HEK293 (cell line): ENCODE measurements at regions not wholly inside any gene's neighbourhood (a gene's known extent, or its start where the extent isn't known, plus 50 kb on each side); places are given as distances from the start of the nearest gene placed in this dataset.

Experiments
- CTCF ChIA-PET: fragments of 350-600 bp; formaldehyde crosslinking; extraction: SDS; loops from one replicate; lab custom pipeline; 2021; ENCODE audit warnings: antibody characterized with exemption; lab: Yijun Ruan, JAX
- POLR2A ChIA-PET: fragments of 300-600 bp; formaldehyde crosslinking; extraction: SDS; loops from one replicate; lab custom pipeline; 2020; ENCODE audit warnings: antibody characterized with exemption, inconsistent platforms; lab: Yijun Ruan, JAX
- H3K27ac ChIP-seq: fragments of 200-500 bp; sonication (Bioruptor generic); 2 replicates; pipeline ENCODE4 v1.5.1; 2014; ENCODE audit warnings: low read depth, low read length, control low read depth, inconsistent platforms; ENCODE audit errors: extremely low read depth
- H3K36me3 ChIP-seq, 2 experiments: fragments of 200-500 bp in 1 of 2; sonication (Bioruptor generic) in 1 of 2; 1 replicate in 1 of 2; 2 replicates in 1 of 2; pipeline ENCODE4 v1.5.1; 2014 to 2017; ENCODE audit warnings: inconsistent platforms in 2 of 2, low read length in 2 of 2; ENCODE audit not compliant: control insufficient read depth in 2 of 2, insufficient read depth in 1 of 2
- H3K4me1 ChIP-seq: fragments of 200-500 bp; sonication (Bioruptor generic); 2 replicates; pipeline ENCODE4 v1.5.1; 2014; ENCODE audit warnings: mild to moderate bottlenecking, low read length, inconsistent platforms; ENCODE audit not compliant: control insufficient read depth, insufficient read depth
- H3K4me3 ChIP-seq: 2 replicates; pipeline ENCODE4 v1.5.1; 2011; ENCODE audit warnings: low read depth, mild to moderate bottlenecking, control low read depth, low read length, moderate library complexity
- H3K9me3 ChIP-seq: fragments of 200-500 bp; sonication (Bioruptor generic); 2 replicates; pipeline ENCODE4 v1.5.1; 2014; ENCODE audit warnings: low read depth, low read length, inconsistent platforms; ENCODE audit not compliant: control insufficient read depth, insufficient read depth
- EGR2 ChIP-seq: fragments of 450-650 bp; formaldehyde crosslinking; IDR thresholded peaks from 2 replicates; pipeline ENCODE4 v1.5.1; 2016; ENCODE audit warnings: low read depth, missing biosample characterization, missing genetic modification characterization
- GLIS1 ChIP-seq: fragments of 450-650 bp; formaldehyde crosslinking; IDR thresholded peaks from 2 replicates; pipeline ENCODE4 v1.5.1; 2016; ENCODE audit warnings: missing biosample characterization, missing genetic modification characterization
- GLIS2 ChIP-seq: fragments of 450-650 bp; formaldehyde crosslinking; IDR thresholded peaks from 2 replicates; pipeline ENCODE4 v1.5.1; 2016; ENCODE audit warnings: missing biosample characterization, missing genetic modification characterization
- OVOL3 ChIP-seq: fragments of 450-650 bp; formaldehyde crosslinking; IDR thresholded peaks from 2 replicates; pipeline ENCODE4 v1.5.1; 2016; ENCODE audit warnings: missing biosample characterization, missing genetic modification characterization
- TCF7L2 ChIP-seq: IDR thresholded peaks from 2 replicates; pipeline ENCODE4 v1.6.1; 2011; ENCODE audit warnings: low read depth, mild to moderate bottlenecking, inconsistent platforms, low read length, moderate library complexity, borderline replicate concordance
- ZBTB21 ChIP-seq: fragments of 450-650 bp; formaldehyde crosslinking; IDR thresholded peaks from 2 replicates; pipeline ENCODE4 v1.5.1; 2017; ENCODE audit warnings: missing biosample characterization, missing genetic modification characterization
- ZFHX2 ChIP-seq: fragments of 450-650 bp; formaldehyde crosslinking; conservative IDR thresholded peaks from 2 replicates; pipeline ENCODE4 v1.5.1; 2016; ENCODE audit warnings: missing biosample characterization, missing genetic modification characterization
- ZNF114 ChIP-seq: fragments of 450-650 bp; formaldehyde crosslinking; IDR thresholded peaks from 2 replicates; pipeline ENCODE4 v1.5.0; 2017; ENCODE audit warnings: missing biosample characterization, missing genetic modification characterization
- ZNF157 ChIP-seq: fragments of 450-650 bp; formaldehyde crosslinking; IDR thresholded peaks from 2 replicates; pipeline ENCODE4 v1.5.1; 2016; ENCODE audit warnings: missing biosample characterization, missing genetic modification characterization
- ZNF221 ChIP-seq: fragments of 450-650 bp; formaldehyde crosslinking; IDR thresholded peaks from 2 replicates; pipeline ENCODE4 v1.5.1; 2017; ENCODE audit warnings: missing biosample characterization, missing genetic modification characterization, borderline replicate concordance
- ZNF223 ChIP-seq: fragments of 450-650 bp; formaldehyde crosslinking; IDR thresholded peaks from 2 replicates; pipeline ENCODE4 v1.5.1; 2016; ENCODE audit warnings: missing biosample characterization, missing genetic modification characterization
- ZNF239 ChIP-seq: fragments of 450-650 bp; formaldehyde crosslinking; IDR thresholded peaks from 2 replicates; pipeline ENCODE4 v1.5.1; 2016; ENCODE audit warnings: missing biosample characterization, missing genetic modification characterization
- ZNF266 ChIP-seq: fragments of 450-650 bp; formaldehyde crosslinking; IDR thresholded peaks from 2 replicates; pipeline ENCODE4 v1.5.1; 2016; ENCODE audit warnings: missing biosample characterization, missing genetic modification characterization, low read depth
- ZNF398 ChIP-seq: fragments of 450-650 bp; formaldehyde crosslinking; IDR thresholded peaks from 2 replicates; pipeline ENCODE4 v1.5.1; 2017; ENCODE audit warnings: missing biosample characterization, missing genetic modification characterization
- ZNF426 ChIP-seq: fragments of 450-650 bp; formaldehyde crosslinking; IDR thresholded peaks from 2 replicates; pipeline ENCODE4 v1.5.1; 2017; ENCODE audit warnings: missing biosample characterization, missing genetic modification characterization, mild to moderate bottlenecking, inconsistent platforms, moderate library complexity
- ZNF433 ChIP-seq: fragments of 450-650 bp; formaldehyde crosslinking; IDR thresholded peaks from 2 replicates; pipeline ENCODE4 v1.5.1; 2016; ENCODE audit warnings: missing biosample characterization, missing genetic modification characterization, low read depth
- ZNF521 ChIP-seq: fragments of 450-650 bp; formaldehyde crosslinking; IDR thresholded peaks from 2 replicates; pipeline ENCODE4 v1.5.1; 2017; ENCODE audit warnings: missing biosample characterization, mild to moderate bottlenecking, missing genetic modification characterization
- ZNF555 ChIP-seq: fragments of 450-650 bp; formaldehyde crosslinking; conservative IDR thresholded peaks from 2 replicates; pipeline ENCODE4 v1.5.1; 2017; ENCODE audit warnings: missing biosample characterization, mild to moderate bottlenecking, missing genetic modification characterization, inconsistent platforms
- ZNF571 ChIP-seq: fragments of 450-650 bp; formaldehyde crosslinking; IDR thresholded peaks from 2 replicates; pipeline ENCODE4 v1.5.0; 2017; ENCODE audit warnings: missing biosample characterization, missing genetic modification characterization
- ZNF610 ChIP-seq: fragments of 450-650 bp; formaldehyde crosslinking; IDR thresholded peaks from 2 replicates; pipeline ENCODE4 v1.5.1; 2016; ENCODE audit warnings: missing biosample characterization, missing genetic modification characterization, borderline replicate concordance
- ZNF621 ChIP-seq: fragments of 450-650 bp; formaldehyde crosslinking; IDR thresholded peaks from 2 replicates; pipeline ENCODE4 v1.5.1; 2017; ENCODE audit warnings: missing biosample characterization, missing genetic modification characterization
- ZNF701 ChIP-seq: fragments of 450-650 bp; formaldehyde crosslinking; IDR thresholded peaks from 2 replicates; pipeline ENCODE4 v1.5.1; 2016; ENCODE audit warnings: missing biosample characterization, missing genetic modification characterization
- ZNF776 ChIP-seq: fragments of 450-650 bp; formaldehyde crosslinking; IDR thresholded peaks from 2 replicates; pipeline ENCODE4 v1.5.0; 2017; ENCODE audit warnings: missing biosample characterization, missing genetic modification characterization, borderline replicate concordance
- ZNF785 ChIP-seq: fragments of 450-650 bp; formaldehyde crosslinking; IDR thresholded peaks from 2 replicates; pipeline ENCODE4 v1.5.1; 2016; ENCODE audit warnings: missing biosample characterization, missing genetic modification characterization
- TF ChIP-seq, protein P1 (sequence below): fragments of 450-650 bp; formaldehyde crosslinking; IDR thresholded peaks from 2 replicates; pipeline ENCODE4 v1.5.1; 2016; ENCODE audit warnings: missing biosample characterization, missing genetic modification characterization
- TF ChIP-seq, protein P2 (sequence below): fragments of 450-650 bp; formaldehyde crosslinking; IDR thresholded peaks from 2 replicates; pipeline ENCODE4 v1.5.1; 2016; ENCODE audit warnings: missing biosample characterization, missing genetic modification characterization

DNA sequence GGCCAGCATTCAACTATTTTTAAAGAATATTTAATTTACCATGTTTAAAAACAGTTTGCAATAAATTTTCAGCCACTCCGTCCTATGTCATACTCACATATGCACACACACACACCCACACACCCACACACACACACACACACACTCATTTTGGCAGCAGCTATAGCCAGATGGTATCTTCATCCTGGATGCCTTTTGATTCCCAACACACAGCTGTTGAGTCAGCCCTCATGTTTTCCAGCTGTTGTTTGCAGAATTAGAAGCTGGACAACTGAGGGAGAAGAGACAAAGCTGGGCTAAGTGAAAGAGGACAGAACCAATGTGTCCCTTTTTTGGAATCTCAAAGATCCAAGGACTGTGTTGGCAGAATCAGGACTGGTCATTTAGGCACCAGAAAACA lies 80.0 kb upstream of the EGLN3 start:
- no peak overlapping the region for H3K27ac ChIP-seq
- TF ChIP-seq TCF7L2 (no peak), ZNF701 (no peak), ZNF621 (tag by site-specific recombination) (no peak), ZNF426 (no peak), ZNF221 (tag by site-specific recombination) (no peak), GLIS2 (no peak), EGR2 (tag by site-specific recombination) (peak; percentile 81), ZNF571 (tag by site-specific recombination) (no peak), ZNF114 (tag by site-specific recombination) (no peak), ZNF610 (tag by site-specific recombination) (no peak), ZNF157 (tag by site-specific recombination) (no peak), ZFHX2 (tag by site-specific recombination) (peak; percentile 88), ZNF223 (no peak), ZNF785 (tag by site-specific recombination) (no peak), ZNF555 (tag by site-specific recombination) (no peak)
- TF ChIP-seq, protein P1, sequence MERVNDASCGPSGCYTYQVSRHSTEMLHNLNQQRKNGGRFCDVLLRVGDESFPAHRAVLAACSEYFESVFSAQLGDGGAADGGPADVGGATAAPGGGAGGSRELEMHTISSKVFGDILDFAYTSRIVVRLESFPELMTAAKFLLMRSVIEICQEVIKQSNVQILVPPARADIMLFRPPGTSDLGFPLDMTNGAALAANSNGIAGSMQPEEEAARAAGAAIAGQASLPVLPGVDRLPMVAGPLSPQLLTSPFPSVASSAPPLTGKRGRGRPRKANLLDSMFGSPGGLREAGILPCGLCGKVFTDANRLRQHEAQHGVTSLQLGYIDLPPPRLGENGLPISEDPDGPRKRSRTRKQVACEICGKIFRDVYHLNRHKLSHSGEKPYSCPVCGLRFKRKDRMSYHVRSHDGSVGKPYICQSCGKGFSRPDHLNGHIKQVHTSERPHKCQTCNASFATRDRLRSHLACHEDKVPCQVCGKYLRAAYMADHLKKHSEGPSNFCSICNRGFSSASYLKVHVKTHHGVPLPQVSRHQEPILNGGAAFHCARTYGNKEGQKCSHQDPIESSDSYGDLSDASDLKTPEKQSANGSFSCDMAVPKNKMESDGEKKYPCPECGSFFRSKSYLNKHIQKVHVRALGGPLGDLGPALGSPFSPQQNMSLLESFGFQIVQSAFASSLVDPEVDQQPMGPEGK (tag by site-specific recombination): no peak
- no peak overlapping the region for H3K4me3 ChIP-seq
- no peaks in the 10 kb centered on the region for H3K9me3 ChIP-seq
- POLR2A ChIA-PET: no interaction called here
- H3K36me3 ChIP-seq: no peaks in the 10 kb centered on the region
- CTCF ChIA-PET: no interaction called here
- no peaks in the 10 kb centered on the region for H3K4me1 ChIP-seq

DNA sequence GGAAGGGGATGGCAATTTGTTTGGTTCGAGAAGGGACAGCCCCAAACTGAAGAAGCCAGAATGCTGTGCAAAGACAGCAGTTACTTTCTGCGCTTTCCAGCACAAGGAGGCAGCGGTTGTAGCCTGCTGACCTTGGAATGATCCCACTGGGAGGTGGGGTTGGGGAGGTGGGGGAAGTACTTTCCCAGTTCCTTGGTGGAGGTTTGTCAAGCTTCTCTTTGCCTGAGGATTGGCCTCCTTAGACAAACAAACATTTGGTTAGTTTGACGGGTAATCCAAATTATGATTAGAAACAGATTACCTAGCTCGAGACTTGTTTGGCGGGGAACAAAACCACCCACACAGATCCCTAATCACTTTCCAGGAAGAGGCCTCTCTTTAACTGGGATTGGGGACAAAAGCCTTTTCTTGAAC lies 79.1 kb upstream of the EGLN3 start:
- Histone ChIP-seq H3K27ac (peak overlapping the region; percentile 54; the same call in 1 of the 2 replicates), H3K9me3 (no peaks in the 10 kb centered on the region), H3K36me3 (no peaks in the 10 kb centered on the region), H3K4me1 (no peaks in the 10 kb centered on the region), H3K4me3 (no peak overlapping the region)
- ChIA-PET POLR2A (no interaction called here), CTCF (interaction anchor here (0.7 to 1.0 kb wide), 3 partner anchors 9 to 181 kb away, joined by 3 read pairs; no protein-coding TSS in a partner anchor)
- TF ChIP-seq ZNF398 (peak; percentile 56; the same call in 1 of the 2 replicates), OVOL3 (tag by site-specific recombination) (no peak)

DNA sequence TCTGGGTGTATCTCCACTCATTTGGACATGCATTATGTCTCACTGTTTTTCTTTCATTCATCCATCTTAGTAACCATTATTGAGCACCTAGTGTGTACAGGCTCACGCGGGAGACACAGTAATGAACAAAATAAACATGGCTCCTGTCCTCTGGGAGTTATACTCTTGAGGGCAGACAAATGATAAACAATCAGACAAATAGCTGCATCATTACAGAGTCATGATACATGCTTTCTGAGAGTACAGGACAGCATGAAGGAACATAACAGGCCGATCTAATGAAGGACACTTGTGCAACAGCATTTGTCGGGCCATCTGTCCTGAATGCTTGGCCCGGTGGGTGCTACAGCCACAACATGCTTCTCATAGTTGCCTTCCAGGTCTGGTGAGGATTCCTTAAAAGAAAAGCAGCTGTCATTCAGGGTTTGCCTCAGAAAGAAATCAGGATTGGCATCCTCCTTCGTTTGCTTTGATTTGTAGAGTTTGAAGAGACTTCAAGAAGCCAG lies 77.2 kb upstream of the EGLN3 start:
- Histone ChIP-seq H3K9me3 (no peaks in the 10 kb centered on the region), H3K4me3 (no peak overlapping the region), H3K27ac (no peak overlapping the region), H3K4me1 (no peaks in the 10 kb centered on the region), H3K36me3 (no peaks in the 10 kb centered on the region)
- ChIA-PET POLR2A (no interaction called here), CTCF (no interaction called here)
- TF ChIP-seq ZNF776 (tag by site-specific recombination) (no peak), ZNF266 (tag by site-specific recombination) (no peak), ZNF239 (tag by site-specific recombination) (no peak), ZNF433 (no peak), ZNF521 (tag by site-specific recombination) (no peak), GLIS1 (no peak), ZBTB21 (tag by site-specific recombination) (no peak)
- TF ChIP-seq, protein P2, sequence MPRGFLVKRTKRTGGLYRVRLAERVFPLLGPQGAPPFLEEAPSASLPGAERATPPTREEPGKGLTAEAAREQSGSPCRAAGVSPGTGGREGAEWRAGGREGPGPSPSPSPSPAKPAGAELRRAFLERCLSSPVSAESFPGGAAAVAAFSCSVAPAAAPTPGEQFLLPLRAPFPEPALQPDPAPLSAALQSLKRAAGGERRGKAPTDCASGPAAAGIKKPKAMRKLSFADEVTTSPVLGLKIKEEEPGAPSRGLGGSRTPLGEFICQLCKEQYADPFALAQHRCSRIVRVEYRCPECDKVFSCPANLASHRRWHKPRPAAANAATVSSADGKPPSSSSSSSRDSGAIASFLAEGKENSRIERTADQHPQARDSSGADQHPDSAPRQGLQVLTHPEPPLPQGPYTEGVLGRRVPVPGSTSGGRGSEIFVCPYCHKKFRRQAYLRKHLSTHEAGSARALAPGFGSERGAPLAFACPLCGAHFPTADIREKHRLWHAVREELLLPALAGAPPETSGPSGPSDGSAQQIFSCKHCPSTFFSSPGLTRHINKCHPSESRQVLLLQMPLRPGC: no peak
